H1 (cell line): ENCODE measurements at regions not wholly inside any gene's neighbourhood (a gene's known extent, or its start where the extent isn't known, plus 50 kb on each side); places are given as distances from the start of the nearest gene placed in this dataset.

ENCODE experiments used
- CTCF ChIA-PET: fragments of 300-600 bp; sonication (Branson Sonifier 250); formaldehyde crosslinking; loops from one replicate; lab custom pipeline; 2021; ENCODE audit not compliant: partially characterized antibody; lab: Charles Lee
- POLR2A ChIA-PET: fragments of 300-600 bp; sonication (Branson Sonifier 250); formaldehyde crosslinking; loops from one replicate; lab custom pipeline; 2021; ENCODE audit warnings: inconsistent platforms; ENCODE audit not compliant: partially characterized antibody; lab: Charles Lee
- DNase-seq, 2 experiments: peaks; one replicate each; pipeline versions ENCODE4 v3.0.0 to v3.0.0-alpha.2; 2010 to 2022; ENCODE audit warnings: low spot score in 2 of 2, low read depth in 1 of 2, mixed read lengths in 1 of 2
- FAIRE-seq: peaks from 2 replicates; lab custom pipeline; 2011; peaks lifted over from hg19 to GRCh38; lab: Jason Lieb, UNC
- H2AFZ ChIP-seq: 2 replicates; pipeline ENCODE4 v1.8.1; 2012; ENCODE audit warnings: low read length, inconsistent platforms
- H2AK5ac ChIP-seq: 2 replicates; pipeline ENCODE4 v1.6.1; 2013; ENCODE audit warnings: low read depth, low read length
- H2BK120ac ChIP-seq: replicated peaks from 2 replicates; pipeline ENCODE3; 2013; ENCODE audit warnings: low read depth, low read length, inconsistent platforms
- H2BK12ac ChIP-seq: 2 replicates; pipeline ENCODE4 v1.6.1; 2013; ENCODE audit warnings: low read depth, low read length
- H2BK15ac ChIP-seq: 2 replicates; pipeline ENCODE4 v1.6.1; 2013; ENCODE audit warnings: low read length
- H2BK20ac ChIP-seq: 2 replicates; pipeline ENCODE4 v1.6.1; 2013; ENCODE audit warnings: low read length
- H2BK5ac ChIP-seq: 2 replicates; pipeline ENCODE4 v1.6.1; 2013; ENCODE audit warnings: low read depth, low read length
- H3K14ac ChIP-seq: 2 replicates; pipeline ENCODE4 v1.6.1; 2013; ENCODE audit warnings: inconsistent platforms; ENCODE audit not compliant: insufficient read length
- H3K18ac ChIP-seq: 2 replicates; pipeline ENCODE4 v1.6.1; 2013; ENCODE audit warnings: low read length; ENCODE audit errors: extremely low read depth
- H3K23ac ChIP-seq: 2 replicates; pipeline ENCODE4 v1.6.1; 2013; ENCODE audit warnings: inconsistent platforms; ENCODE audit not compliant: insufficient read length
- H3K23me2 ChIP-seq: 2 replicates; pipeline ENCODE4 v1.6.1; 2013; ENCODE audit warnings: low read depth, low read length
- H3K27ac ChIP-seq: 2 replicates; pipeline ENCODE4 v1.6.1; 2011; ENCODE audit warnings: low read depth, low read length, inconsistent platforms
- H3K27me3 ChIP-seq, 4 experiments: replicated peaks in 1 of 4; 1 replicate in 1 of 4; 2 replicates in 3 of 4; pipeline versions ENCODE4 v1.6.1 to v1.8.1; 2011 to 2013; ENCODE audit warnings: low read length in 3 of 4, mild to moderate bottlenecking in 3 of 4, inconsistent platforms in 2 of 4, mixed read lengths in 2 of 4, moderate library complexity in 1 of 4; ENCODE audit not compliant: control insufficient read depth in 3 of 4, insufficient read depth in 3 of 4; ENCODE audit errors: extremely low read depth in 1 of 4
- H3K36me3 ChIP-seq, 4 experiments: 2 replicates each; pipeline versions ENCODE4 v1.6.1 to v1.8.1; 2011 to 2013; ENCODE audit warnings: mild to moderate bottlenecking in 4 of 4, low read length in 3 of 4, moderate library complexity in 2 of 4, control low read depth in 1 of 4, inconsistent platforms in 1 of 4; ENCODE audit not compliant: insufficient read depth in 4 of 4, control insufficient read depth in 2 of 4
- H3K4ac ChIP-seq: replicated peaks from 2 replicates; pipeline ENCODE3; 2013; ENCODE audit warnings: low read length, low read depth, mixed read lengths, inconsistent platforms; ENCODE audit not compliant: insufficient read length
- H3K4me1 ChIP-seq, 4 experiments: replicated peaks in 1 of 4; 1 replicate in 1 of 4; 2 replicates in 3 of 4; pipeline versions ENCODE4 v1.6.1 to v1.8.1; 2011 to 2013; ENCODE audit warnings: low read length in 3 of 4, inconsistent platforms in 2 of 4, mixed read lengths in 1 of 4; ENCODE audit not compliant: insufficient read depth in 4 of 4, control insufficient read depth in 3 of 4
- H3K4me2 ChIP-seq, 2 experiments: 2 replicates each; pipeline versions ENCODE4 v1.6.1 to v1.8.1; 2011 to 2013; ENCODE audit warnings: low read depth in 2 of 2, low read length in 2 of 2, control low read depth in 1 of 2, inconsistent platforms in 1 of 2, mild to moderate bottlenecking in 1 of 2; ENCODE audit not compliant: insufficient read depth in 1 of 2
- H3K4me3 ChIP-seq, 4 experiments: fragments of 200-600, 300-600 bp in 1 of 4; sonication (generic), shearing (Covaris generic), sonication (Bioruptor Twin) in 1 of 4; 2 replicates each; pipeline versions ENCODE4 v1.5.1 to v1.8.1; 2011 to 2016; ENCODE audit warnings: low read length in 4 of 4, low read depth in 3 of 4, control low read depth in 2 of 4, inconsistent platforms in 2 of 4, mild to moderate bottlenecking in 2 of 4, mixed read lengths in 1 of 4, moderate library complexity in 1 of 4; ENCODE audit not compliant: insufficient read depth in 2 of 4; ENCODE audit errors: extremely low read depth in 1 of 4
- H3K56ac ChIP-seq: replicated peaks from 2 replicates; pipeline ENCODE3; 2013; ENCODE audit warnings: low read depth, mild to moderate bottlenecking, mixed read lengths, low read length, inconsistent platforms; ENCODE audit not compliant: insufficient read length
- H3K79me1 ChIP-seq: 2 replicates; pipeline ENCODE4 v1.6.1; 2013; ENCODE audit warnings: low read depth, low read length, control low read depth
- H3K79me2 ChIP-seq, 2 experiments: 2 replicates each; pipeline versions ENCODE4 v1.6.1 to v1.8.1; 2012 to 2013; ENCODE audit warnings: low read length in 2 of 2, mild to moderate bottlenecking in 2 of 2, inconsistent platforms in 1 of 2; ENCODE audit not compliant: insufficient read depth in 2 of 2, control insufficient read depth in 1 of 2
- H3K9ac ChIP-seq, 4 experiments: replicated peaks in 1 of 4; 1 replicate in 1 of 4; 2 replicates in 3 of 4; pipeline versions ENCODE4 v1.6.1 to v1.8.1; 2011 to 2013; ENCODE audit warnings: low read depth in 3 of 4, low read length in 3 of 4, control low read depth in 2 of 4, mild to moderate bottlenecking in 2 of 4, moderate library complexity in 2 of 4, inconsistent platforms in 1 of 4; ENCODE audit errors: extremely low read depth in 1 of 4
- H3K9me3 ChIP-seq, 2 experiments: 2 replicates each; pipeline versions ENCODE4 v1.6.1 to v1.8.1; 2012 to 2013; ENCODE audit warnings: mild to moderate bottlenecking in 2 of 2, moderate library complexity in 2 of 2, control low read depth in 1 of 2, inconsistent platforms in 1 of 2, low read depth in 1 of 2, low read length in 1 of 2, mixed read lengths in 1 of 2; ENCODE audit not compliant: insufficient read depth in 2 of 2
- H4K20me1 ChIP-seq, 2 experiments: replicated peaks in 1 of 2; 2 replicates each; pipeline versions ENCODE3 to v1.8.1; 2011 to 2013; ENCODE audit warnings: inconsistent platforms in 2 of 2, low read length in 2 of 2, mild to moderate bottlenecking in 1 of 2; ENCODE audit not compliant: insufficient read depth in 2 of 2, control insufficient read depth in 1 of 2
- H4K5ac ChIP-seq: 2 replicates; pipeline ENCODE4 v1.6.1; 2013; ENCODE audit warnings: low read length, low read depth, mixed read lengths, inconsistent platforms; ENCODE audit not compliant: insufficient read length
- H4K8ac ChIP-seq: 2 replicates; pipeline ENCODE4 v1.8.0; 2013; ENCODE audit warnings: mild to moderate bottlenecking, moderate library complexity, low read length, inconsistent platforms; ENCODE audit not compliant: insufficient read depth; ENCODE audit errors: extremely low read depth
- H4K91ac ChIP-seq: replicated peaks from 2 replicates; pipeline ENCODE3; 2013; ENCODE audit warnings: low read length, mixed read lengths, inconsistent platforms; ENCODE audit not compliant: insufficient read length
- EGR1 ChIP-seq: IDR thresholded peaks from 2 replicates; pipeline ENCODE4 v1.6.1; 2011; ENCODE audit warnings: low read depth, low read length, borderline replicate concordance
- KDM5A ChIP-seq: fragments of 200-600 bp; IDR thresholded peaks from 2 replicates; pipeline ENCODE4 v1.7.1; 2012; ENCODE audit warnings: mild to moderate bottlenecking, low read length, inconsistent platforms, mixed read lengths
- TAF7 ChIP-seq: optimal IDR thresholded peaks from 2 replicates; pipeline ENCODE3; 2011; ENCODE audit warnings: low read depth, mild to moderate bottlenecking, inconsistent platforms, low read length, moderate library complexity, borderline replicate concordance
- WGBS, 2 experiments: shearing (Covaris generic) in 1 of 2; methylation state at CpG; one replicate each; pipeline versions ENCODE4 v1.1.6 to v1.1.7; 2013 to 2015; ENCODE audit warnings: low lambda C conversion rate in 2 of 2, mixed read lengths in 2 of 2, inconsistent platforms in 1 of 2, low coverage in 1 of 2, missing lambda C conversion rate in 1 of 2; ENCODE audit not compliant: insufficient replicate concordance in 2 of 2, insufficient coverage in 1 of 2, insufficient read length in 1 of 2; ENCODE audit errors: extremely low coverage in 1 of 2, missing lambda C conversion rate in 1 of 2; 5-methylcytosine and 5-hydroxymethylcytosine counted together
- TF ChIP-seq, protein P1 (sequence below): IDR thresholded peaks from 2 replicates; pipeline ENCODE4 v1.6.1; 2012; ENCODE audit warnings: low read length, inconsistent platforms

GRCh38 chr2:184270660-184271059 lies 327.7 kb upstream of the ZNF804A start:
- TF ChIP-seq KDM5A (no peak), EGR1 (no peak), TAF7 (no peak)
- TF ChIP-seq, protein P1, sequence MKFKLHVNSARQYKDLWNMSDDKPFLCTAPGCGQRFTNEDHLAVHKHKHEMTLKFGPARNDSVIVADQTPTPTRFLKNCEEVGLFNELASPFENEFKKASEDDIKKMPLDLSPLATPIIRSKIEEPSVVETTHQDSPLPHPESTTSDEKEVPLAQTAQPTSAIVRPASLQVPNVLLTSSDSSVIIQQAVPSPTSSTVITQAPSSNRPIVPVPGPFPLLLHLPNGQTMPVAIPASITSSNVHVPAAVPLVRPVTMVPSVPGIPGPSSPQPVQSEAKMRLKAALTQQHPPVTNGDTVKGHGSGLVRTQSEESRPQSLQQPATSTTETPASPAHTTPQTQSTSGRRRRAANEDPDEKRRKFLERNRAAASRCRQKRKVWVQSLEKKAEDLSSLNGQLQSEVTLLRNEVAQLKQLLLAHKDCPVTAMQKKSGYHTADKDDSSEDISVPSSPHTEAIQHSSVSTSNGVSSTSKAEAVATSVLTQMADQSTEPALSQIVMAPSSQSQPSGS, result no peak
- Histone ChIP-seq H2BK15ac (no peak overlapping the region), H4K91ac (no peak overlapping the region), H2BK120ac (no peak overlapping the region), H3K23me2 (no peaks in the 10 kb centered on the region), H2BK5ac (no peak overlapping the region), H3K4me2 (no peak overlapping the region), H3K27me3 (no peaks in the 10 kb centered on the region), H3K56ac (no peak overlapping the region), H3K4me1 (no peaks in the 10 kb centered on the region), H2AK5ac (no peak overlapping the region), H3K18ac (no peak overlapping the region), H3K4me3 (no peak overlapping the region), H3K4ac (no peak overlapping the region), H3K9ac (no peak overlapping the region), H3K14ac (no peak overlapping the region), H3K36me3 (no peaks in the 10 kb centered on the region), H3K79me2 (no peaks in the 10 kb centered on the region), H3K9me3 (no peaks in the 10 kb centered on the region), H4K5ac (no peak overlapping the region), H3K79me1 (no peaks in the 10 kb centered on the region), H4K8ac (no peak overlapping the region), H2BK12ac (no peak overlapping the region), H2BK20ac (no peak overlapping the region), H3K27ac (no peak overlapping the region), H3K23ac (no peak overlapping the region), H2AFZ (peak overlapping the region; percentile 40), H4K20me1 (no peaks in the 10 kb centered on the region)
- ChIA-PET POLR2A (no interaction called here), CTCF (interaction anchor here (0.6 kb wide), 1 partner anchor 969 kb away, joined by 3 read pairs; no protein-coding TSS in a partner anchor)
- no peak for DNase-seq
- WGBS, 2 experiments, result 94% methylated on average over 5 of the region's 5 CpGs; no CpG with 5 or more reads in 1 of the 2 experiments
- FAIRE-seq, result no peak
